ENCODE measurements at regions not wholly inside any gene's neighbourhood (a gene's known extent, or its start where the extent isn't known, plus 50 kb on each side); places are given as distances from the start of the nearest gene placed in this dataset.

DNA sequence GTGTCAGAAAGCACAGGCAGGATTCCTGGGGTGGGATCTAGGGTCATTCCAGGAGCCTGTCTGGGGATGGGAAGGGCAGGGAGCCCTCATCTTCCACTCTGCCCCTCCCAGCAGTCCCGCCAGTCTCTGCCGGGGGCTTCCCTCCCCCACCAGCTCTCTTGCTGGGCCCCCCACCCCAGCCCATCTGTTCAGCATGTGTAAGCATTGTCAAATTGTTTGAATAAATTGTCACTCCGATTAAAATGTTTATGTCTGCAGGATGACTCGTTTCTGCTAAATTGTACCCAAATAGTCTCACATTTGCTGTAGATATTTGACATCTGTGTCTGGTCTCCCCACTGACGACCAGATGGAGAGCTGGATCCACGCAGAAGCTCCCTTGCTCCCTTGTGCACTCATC, 257.6 kb downstream of the ANKRD60 start:
- no peaks in the 10 kb centered on the region for H3K23me2 ChIP-seq (ENCODE audit: insufficient read length, low read depth, low read length, poor library complexity, severe bottlenecking)
- H2BK120ac ChIP-seq (ENCODE audit: low read depth, low read length, poor library complexity, severe bottlenecking): no peak overlapping the region
- H3T11ph ChIP-seq (ENCODE audit: low read length): no peak overlapping the region
- Mint-ChIP-seq H3K36me3 (ENCODE audit: insufficient read depth in 1 of 3, low read depth in 3 of 3) (no peaks in the 10 kb centered on the region; a peak in 1 of 7 replicates), H3K4me1 (no peaks in the 10 kb centered on the region; a peak in 1 of 4 replicates), H3K9me3 (peaks cover 3 to 10% of the 10 kb centered on the region in 2 experiments; a peak in 3 of 5 replicates), H3K4me3 (no peak overlapping the region), H3K27me3 (ENCODE audit: low read depth) (peaks cover 17% of the 10 kb centered on the region), H3K27ac (no peak overlapping the region)
- H3K56ac ChIP-seq (ENCODE audit: insufficient read length, low read depth, low read length): no peak overlapping the region
- no peaks in the 10 kb centered on the region for H3K9me3 ChIP-seq (ENCODE audit: control insufficient read depth, low read depth, low read length)
- H4K91ac ChIP-seq (ENCODE audit: insufficient read length, low read depth, low read length): no peak overlapping the region
- H2BK15ac ChIP-seq (ENCODE audit: low read depth, low read length): no peak overlapping the region
- no peaks in the 10 kb centered on the region for H3K27me3 ChIP-seq (ENCODE audit: insufficient read depth, low read length)
- H3K4me1 ChIP-seq (ENCODE audit: insufficient read depth, low read length): no peaks in the 10 kb centered on the region
- H3K79me1 ChIP-seq (ENCODE audit: insufficient read depth, low read depth, low read length, poor library complexity, severe bottlenecking): no peaks in the 10 kb centered on the region
- no peak overlapping the region for H2BK20ac ChIP-seq (ENCODE audit: low read depth, low read length, poor library complexity, severe bottlenecking)
- no peak overlapping the region for H3K27ac ChIP-seq (ENCODE audit: insufficient read length, low read depth, low read length)
- no peak overlapping the region for H3K9ac ChIP-seq (ENCODE audit: extremely low read depth, insufficient read length, low read length)
- no peaks in the 10 kb centered on the region for H4K20me1 ChIP-seq (ENCODE audit: control insufficient read depth, insufficient read depth, insufficient read length)
- H2AFZ ChIP-seq (ENCODE audit: low read length): no peak overlapping the region
- H2AK5ac ChIP-seq (ENCODE audit: insufficient read length, low read length): no peak overlapping the region
- H3K23ac ChIP-seq (ENCODE audit: insufficient read length, low read depth, low read length): no peak overlapping the region
- H3K79me2 ChIP-seq (ENCODE audit: insufficient read depth, low read length): no peaks in the 10 kb centered on the region
- no peak overlapping the region for H2BK5ac ChIP-seq (ENCODE audit: insufficient read length, low read length)
- no CpG with 5 or more reads among the region's 6 CpGs for WGBS (ENCODE audit: extremely low coverage, insufficient read length, low lambda C conversion rate)
- H3K18ac ChIP-seq (ENCODE audit: insufficient read length, low read depth, low read length): no peak overlapping the region
- TF ChIP-seq, protein P1, sequence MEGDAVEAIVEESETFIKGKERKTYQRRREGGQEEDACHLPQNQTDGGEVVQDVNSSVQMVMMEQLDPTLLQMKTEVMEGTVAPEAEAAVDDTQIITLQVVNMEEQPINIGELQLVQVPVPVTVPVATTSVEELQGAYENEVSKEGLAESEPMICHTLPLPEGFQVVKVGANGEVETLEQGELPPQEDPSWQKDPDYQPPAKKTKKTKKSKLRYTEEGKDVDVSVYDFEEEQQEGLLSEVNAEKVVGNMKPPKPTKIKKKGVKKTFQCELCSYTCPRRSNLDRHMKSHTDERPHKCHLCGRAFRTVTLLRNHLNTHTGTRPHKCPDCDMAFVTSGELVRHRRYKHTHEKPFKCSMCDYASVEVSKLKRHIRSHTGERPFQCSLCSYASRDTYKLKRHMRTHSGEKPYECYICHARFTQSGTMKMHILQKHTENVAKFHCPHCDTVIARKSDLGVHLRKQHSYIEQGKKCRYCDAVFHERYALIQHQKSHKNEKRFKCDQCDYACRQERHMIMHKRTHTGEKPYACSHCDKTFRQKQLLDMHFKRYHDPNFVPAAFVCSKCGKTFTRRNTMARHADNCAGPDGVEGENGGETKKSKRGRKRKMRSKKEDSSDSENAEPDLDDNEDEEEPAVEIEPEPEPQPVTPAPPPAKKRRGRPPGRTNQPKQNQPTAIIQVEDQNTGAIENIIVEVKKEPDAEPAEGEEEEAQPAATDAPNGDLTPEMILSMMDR (conservative IDR thresholded peaks at IDR 0.05): no peak
- H3K14ac ChIP-seq (ENCODE audit: insufficient read depth, low read length): no peak overlapping the region
- no peak overlapping the region for H4K5ac ChIP-seq (ENCODE audit: insufficient read length, low read depth, low read length)
- H2BK12ac ChIP-seq (ENCODE audit: insufficient read length, low read depth, low read length): no peak overlapping the region
- H3K4me2 ChIP-seq (ENCODE audit: insufficient read depth, insufficient read length, low read length): no peak overlapping the region
- no peak overlapping the region for H4K8ac ChIP-seq (replicated peaks; ENCODE audit: insufficient read length, low read depth, low read length)
- no peak for DNase-seq
- no peak overlapping the region for H3K4ac ChIP-seq (ENCODE audit: low read depth, low read length)
